SK-N-SH (cell line): ENCODE measurements at regions not wholly inside any gene's neighbourhood (a gene's known extent, or its start where the extent isn't known, plus 50 kb on each side); places are given as distances from the start of the nearest gene placed in this dataset.

Experiments used
- CTCF ChIA-PET: fragments of 300-600, 350-600 bp; formaldehyde crosslinking; extraction: SDS; loops from one replicate; lab custom pipeline; 2021; lab: Yijun Ruan, JAX
- POLR2A ChIA-PET: fragments of 350-600 bp; sonication (Branson Sonifier 250); formaldehyde crosslinking; extraction: SDS; loops from one replicate; lab custom pipeline; 2020; ENCODE audit warnings: antibody characterized with exemption, inconsistent platforms; lab: Yijun Ruan, JAX
- DNase-seq: peaks from one replicate; pipeline ENCODE4 v3.0.0; 2012
- H2AFZ ChIP-seq: fragments of 200-600 bp; sonication (generic); 2 replicates; pipeline ENCODE4 v1.8.1; 2016; ENCODE audit warnings: antibody characterized with exemption, mild to moderate bottlenecking, low read depth
- H3F3A ChIP-seq: fragments of 200-600 bp; sonication (generic); replicated peaks from 2 replicates; pipeline ENCODE3; 2016; ENCODE audit warnings: antibody characterized with exemption, mild to moderate bottlenecking; ENCODE audit not compliant: insufficient read depth
- H3K27ac ChIP-seq, 2 experiments: fragments of 200-500 bp in 1 of 2; fragments of 200-600 bp in 1 of 2; sonication (Bioruptor generic) in 1 of 2; sonication (generic), shearing (Covaris generic) in 1 of 2; 2 replicates each; pipeline versions ENCODE4 v1.5.1 to v1.6.1; 2014 to 2016; ENCODE audit warnings: low read depth in 2 of 2, inconsistent platforms in 1 of 2, low read length in 1 of 2, mild to moderate bottlenecking in 1 of 2, mixed read lengths in 1 of 2
- H3K27me3 ChIP-seq: fragments of 200-600 bp; sonication (generic), shearing (Covaris generic); 2 replicates; pipeline ENCODE4 v1.6.1; 2016; ENCODE audit warnings: mixed run types; ENCODE audit not compliant: insufficient read depth
- H3K36me3 ChIP-seq, 2 experiments: fragments of 200-500 bp in 1 of 2; fragments of 200-600 bp in 1 of 2; sonication (Bioruptor generic) in 1 of 2; sonication (generic) in 1 of 2; replicated peaks in 1 of 2; 2 replicates each; pipeline versions ENCODE3 to v1.5.1; 2014 to 2016; ENCODE audit warnings: low read length in 1 of 2, mild to moderate bottlenecking in 1 of 2; ENCODE audit not compliant: insufficient read depth in 2 of 2, control insufficient read depth in 1 of 2
- H3K4me1 ChIP-seq, 2 experiments: fragments of 200-500 bp in 1 of 2; fragments of 200-600 bp in 1 of 2; sonication (Bioruptor generic) in 1 of 2; sonication (generic), shearing (Covaris generic) in 1 of 2; 2 replicates each; pipeline versions ENCODE4 v1.5.1 to v1.6.1; 2014 to 2016; ENCODE audit warnings: low read depth in 1 of 2, low read length in 1 of 2, mixed run types in 1 of 2; ENCODE audit not compliant: insufficient read depth in 2 of 2, control insufficient read depth in 1 of 2
- H3K4me2 ChIP-seq: fragments of 200-600 bp; sonication (generic), shearing (Covaris generic); 2 replicates; pipeline ENCODE4 v1.6.1; 2017; ENCODE audit warnings: mixed run types
- H3K4me3 ChIP-seq, 2 experiments: fragments of 200-500 bp in 1 of 2; fragments of 200-600 bp in 1 of 2; sonication (Bioruptor generic) in 1 of 2; sonication (generic), shearing (Covaris generic) in 1 of 2; 2 replicates each; pipeline versions ENCODE4 v1.5.1 to v1.8.1; 2014 to 2016; ENCODE audit warnings: low read depth in 2 of 2, inconsistent platforms in 1 of 2, low read length in 1 of 2, mild to moderate bottlenecking in 1 of 2, mixed read lengths in 1 of 2, moderate library complexity in 1 of 2
- H3K79me2 ChIP-seq: fragments of 200-600 bp; sonication (generic); 2 replicates; pipeline ENCODE4 v1.8.1; 2017; ENCODE audit warnings: mild to moderate bottlenecking; ENCODE audit not compliant: insufficient read depth
- H3K9ac ChIP-seq: fragments of 200-600 bp; sonication (generic); 2 replicates; pipeline ENCODE4 v1.6.1; 2017; ENCODE audit warnings: mixed run types
- H3K9me2 ChIP-seq: fragments of 200-600 bp; sonication (generic); 2 replicates; pipeline ENCODE4 v1.6.1; 2017; ENCODE audit warnings: mixed run types
- H3K9me3 ChIP-seq: fragments of 200-600 bp; sonication (generic); 2 replicates; pipeline ENCODE4 v1.6.1; 2017; ENCODE audit warnings: mixed run types, mild to moderate bottlenecking, moderate library complexity
- H4K20me1 ChIP-seq: fragments of 200-600 bp; sonication (generic); 2 replicates; pipeline ENCODE4 v1.6.1; 2017; ENCODE audit warnings: mild to moderate bottlenecking, mixed run types; ENCODE audit not compliant: insufficient read depth
- CHD2 ChIP-seq: fragments of 150-350 bp; IDR thresholded peaks from 2 replicates; pipeline ENCODE4 v1.6.1; 2018; ENCODE audit warnings: low read length; ENCODE audit not compliant: partially characterized antibody
- EP300 ChIP-seq, 2 experiments: IDR thresholded peaks; 2 replicates each; pipeline versions ENCODE4 v1.4.0 to v1.6.1; 2012; ENCODE audit warnings: borderline replicate concordance in 1 of 2, low read depth in 1 of 2, low read length in 1 of 2
- EZH2phosphoT487 ChIP-seq: fragments of 200-600 bp; sonication (generic); IDR thresholded peaks from 2 replicates; pipeline ENCODE4 v1.6.1; 2017; ENCODE audit warnings: low read depth, mixed run types, mild to moderate bottlenecking, antibody characterized with exemption, moderate library complexity, borderline replicate concordance
- FOXJ3 ChIP-seq: sonication (generic); formaldehyde crosslinking; IDR thresholded peaks from 2 replicates; pipeline ENCODE4 v1.5.1; 2020; ENCODE audit warnings: mild to moderate bottlenecking, missing genetic modification reagents
- FOXM1 ChIP-seq: IDR thresholded peaks from 2 replicates; pipeline ENCODE4 v1.4.0; 2012; ENCODE audit warnings: low read depth, mild to moderate bottlenecking
- MXI1 ChIP-seq: IDR thresholded peaks from 2 replicates; pipeline ENCODE4 v1.6.1; 2012; ENCODE audit warnings: mild to moderate bottlenecking, low read depth, low read length, improper control_type of control experiment
- NFIC ChIP-seq: IDR thresholded peaks from 2 replicates; pipeline ENCODE4 v1.4.0; 2012; ENCODE audit warnings: borderline replicate concordance
- NRF1 ChIP-seq: IDR thresholded peaks from 2 replicates; pipeline ENCODE4 v1.6.1; 2012; ENCODE audit warnings: low read depth, mild to moderate bottlenecking, low read length
- RCOR1 ChIP-seq: fragments of 150-350 bp; IDR thresholded peaks from 2 replicates; pipeline ENCODE4 v1.6.1; 2017; ENCODE audit warnings: antibody characterized with exemption, low read length
- RXRA ChIP-seq: IDR thresholded peaks from 2 replicates; pipeline ENCODE4 v1.4.0; 2012; ENCODE audit warnings: low read depth, mild to moderate bottlenecking, borderline replicate concordance
- SIN3A ChIP-seq: IDR thresholded peaks from 2 replicates; pipeline ENCODE4 v1.6.1; 2012; ENCODE audit warnings: low read depth, mild to moderate bottlenecking, low read length, moderate library complexity, borderline replicate concordance
- SMC3 ChIP-seq: IDR thresholded peaks from 2 replicates; pipeline ENCODE4 v1.6.1; 2012; ENCODE audit warnings: low read depth, low read length, improper control_type of control experiment
- TAF1 ChIP-seq: IDR thresholded peaks from 2 replicates; pipeline ENCODE4 v1.6.1; 2012; ENCODE audit warnings: low read depth, mild to moderate bottlenecking, low read length, moderate library complexity, borderline replicate concordance
- TCF12 ChIP-seq: IDR thresholded peaks from 2 replicates; pipeline ENCODE4 v1.4.0; 2012
- YY1 ChIP-seq: IDR thresholded peaks from 2 replicates; pipeline ENCODE4 v1.4.0; 2012; ENCODE audit warnings: low read depth, mild to moderate bottlenecking
- WGBS: methylation state at CpG from one replicate; pipeline ENCODE4 v1.1.6; 2017; ENCODE audit warnings: low lambda C conversion rate; 5-methylcytosine and 5-hydroxymethylcytosine counted together
- TF ChIP-seq, protein P1 (sequence below): fragments of 200-600 bp; sonication (generic); IDR thresholded peaks from 2 replicates; pipeline ENCODE4 v1.6.1; 2017; ENCODE audit warnings: antibody characterized with exemption, mild to moderate bottlenecking, moderate library complexity
- TF ChIP-seq, protein P2 (sequence below): IDR thresholded peaks from 2 replicates; pipeline ENCODE4 v1.4.0; 2012; ENCODE audit warnings: low read depth, borderline replicate concordance
- TF ChIP-seq, protein P3 (sequence below): IDR thresholded peaks from 2 replicates; pipeline ENCODE4; 2012
- TF ChIP-seq, protein P4 (sequence below): IDR thresholded peaks from 2 replicates; pipeline ENCODE4 v1.6.1; 2012; ENCODE audit warnings: mild to moderate bottlenecking, low read depth, low read length, moderate library complexity
- TF ChIP-seq, protein P5 (sequence below): IDR thresholded peaks from 2 replicates; pipeline ENCODE4 v1.4.0; 2012; ENCODE audit warnings: low read depth, borderline replicate concordance

DNA sequence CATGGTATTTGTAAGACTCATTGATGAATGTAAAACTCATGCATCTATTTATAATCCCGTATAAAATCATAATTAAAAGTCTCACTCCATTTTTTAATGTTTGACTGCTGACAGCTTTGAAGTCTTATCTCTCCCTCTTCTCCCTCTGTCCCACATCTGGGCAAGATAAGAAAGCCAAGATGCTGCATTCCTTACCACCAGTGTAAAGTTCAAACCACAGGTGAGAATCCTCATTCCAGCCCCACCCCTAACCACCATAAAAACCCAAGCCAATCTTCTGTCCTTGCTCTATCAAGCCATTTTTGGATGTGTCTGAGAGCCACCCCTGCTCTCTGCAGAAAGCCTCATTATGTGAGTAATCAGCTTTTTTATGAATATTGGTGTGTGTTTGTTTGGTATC lies 59.3 kb upstream of the MAGED1 start:
- DNase-seq = no peak
- Histone ChIP-seq H3K9ac (no peak overlapping the region), H3K4me2 (no peak overlapping the region), H4K20me1 (no peaks in the 10 kb centered on the region), H3F3A (no peaks in the 10 kb centered on the region), H3K9me2 (no peaks in the 10 kb centered on the region), H3K9me3 (no peaks in the 10 kb centered on the region), H2AFZ (no peak overlapping the region), H3K79me2 (no peaks in the 10 kb centered on the region), H3K27ac (no peak overlapping the region), H3K27me3 (no peaks in the 10 kb centered on the region), H3K36me3 (no peaks in the 10 kb centered on the region), H3K4me3 (no peak overlapping the region), H3K4me1 (peaks cover 0 to 3% of the 10 kb centered on the region in 2 experiments; a peak in 3 of 4 replicates)
- ChIA-PET POLR2A (no interaction called here), CTCF (no interaction called here)
- TF ChIP-seq NRF1 (no peak), EP300 (IDR thresholded peaks at IDR 0.05; ENCODE audit: borderline replicate concordance in 1 of 2, low read depth in 1 of 2, low read length in 1 of 2) (no peak), EZH2phosphoT487 (no peak), CHD2 (no peak), FOXJ3 (CRISPR knock-in tag) (no peak), TCF12 (no peak), SIN3A (no peak), NFIC (no peak), TAF1 (no peak), FOXM1 (no peak), MXI1 (no peak), RCOR1 (no peak), RXRA (no peak), YY1 (no peak), SMC3 (no peak)
- TF ChIP-seq, protein P1, sequence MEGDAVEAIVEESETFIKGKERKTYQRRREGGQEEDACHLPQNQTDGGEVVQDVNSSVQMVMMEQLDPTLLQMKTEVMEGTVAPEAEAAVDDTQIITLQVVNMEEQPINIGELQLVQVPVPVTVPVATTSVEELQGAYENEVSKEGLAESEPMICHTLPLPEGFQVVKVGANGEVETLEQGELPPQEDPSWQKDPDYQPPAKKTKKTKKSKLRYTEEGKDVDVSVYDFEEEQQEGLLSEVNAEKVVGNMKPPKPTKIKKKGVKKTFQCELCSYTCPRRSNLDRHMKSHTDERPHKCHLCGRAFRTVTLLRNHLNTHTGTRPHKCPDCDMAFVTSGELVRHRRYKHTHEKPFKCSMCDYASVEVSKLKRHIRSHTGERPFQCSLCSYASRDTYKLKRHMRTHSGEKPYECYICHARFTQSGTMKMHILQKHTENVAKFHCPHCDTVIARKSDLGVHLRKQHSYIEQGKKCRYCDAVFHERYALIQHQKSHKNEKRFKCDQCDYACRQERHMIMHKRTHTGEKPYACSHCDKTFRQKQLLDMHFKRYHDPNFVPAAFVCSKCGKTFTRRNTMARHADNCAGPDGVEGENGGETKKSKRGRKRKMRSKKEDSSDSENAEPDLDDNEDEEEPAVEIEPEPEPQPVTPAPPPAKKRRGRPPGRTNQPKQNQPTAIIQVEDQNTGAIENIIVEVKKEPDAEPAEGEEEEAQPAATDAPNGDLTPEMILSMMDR = no peak
- TF ChIP-seq, protein P2, sequence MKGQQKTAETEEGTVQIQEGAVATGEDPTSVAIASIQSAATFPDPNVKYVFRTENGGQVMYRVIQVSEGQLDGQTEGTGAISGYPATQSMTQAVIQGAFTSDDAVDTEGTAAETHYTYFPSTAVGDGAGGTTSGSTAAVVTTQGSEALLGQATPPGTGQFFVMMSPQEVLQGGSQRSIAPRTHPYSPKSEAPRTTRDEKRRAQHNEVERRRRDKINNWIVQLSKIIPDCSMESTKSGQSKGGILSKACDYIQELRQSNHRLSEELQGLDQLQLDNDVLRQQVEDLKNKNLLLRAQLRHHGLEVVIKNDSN = no peak
- TF ChIP-seq, protein P3, sequence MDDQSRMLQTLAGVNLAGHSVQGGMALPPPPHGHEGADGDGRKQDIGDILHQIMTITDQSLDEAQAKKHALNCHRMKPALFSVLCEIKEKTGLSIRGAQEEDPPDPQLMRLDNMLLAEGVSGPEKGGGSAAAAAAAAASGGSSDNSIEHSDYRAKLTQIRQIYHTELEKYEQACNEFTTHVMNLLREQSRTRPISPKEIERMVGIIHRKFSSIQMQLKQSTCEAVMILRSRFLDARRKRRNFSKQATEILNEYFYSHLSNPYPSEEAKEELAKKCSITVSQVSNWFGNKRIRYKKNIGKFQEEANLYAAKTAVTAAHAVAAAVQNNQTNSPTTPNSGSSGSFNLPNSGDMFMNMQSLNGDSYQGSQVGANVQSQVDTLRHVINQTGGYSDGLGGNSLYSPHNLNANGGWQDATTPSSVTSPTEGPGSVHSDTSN = no peak
- TF ChIP-seq, protein P4, sequence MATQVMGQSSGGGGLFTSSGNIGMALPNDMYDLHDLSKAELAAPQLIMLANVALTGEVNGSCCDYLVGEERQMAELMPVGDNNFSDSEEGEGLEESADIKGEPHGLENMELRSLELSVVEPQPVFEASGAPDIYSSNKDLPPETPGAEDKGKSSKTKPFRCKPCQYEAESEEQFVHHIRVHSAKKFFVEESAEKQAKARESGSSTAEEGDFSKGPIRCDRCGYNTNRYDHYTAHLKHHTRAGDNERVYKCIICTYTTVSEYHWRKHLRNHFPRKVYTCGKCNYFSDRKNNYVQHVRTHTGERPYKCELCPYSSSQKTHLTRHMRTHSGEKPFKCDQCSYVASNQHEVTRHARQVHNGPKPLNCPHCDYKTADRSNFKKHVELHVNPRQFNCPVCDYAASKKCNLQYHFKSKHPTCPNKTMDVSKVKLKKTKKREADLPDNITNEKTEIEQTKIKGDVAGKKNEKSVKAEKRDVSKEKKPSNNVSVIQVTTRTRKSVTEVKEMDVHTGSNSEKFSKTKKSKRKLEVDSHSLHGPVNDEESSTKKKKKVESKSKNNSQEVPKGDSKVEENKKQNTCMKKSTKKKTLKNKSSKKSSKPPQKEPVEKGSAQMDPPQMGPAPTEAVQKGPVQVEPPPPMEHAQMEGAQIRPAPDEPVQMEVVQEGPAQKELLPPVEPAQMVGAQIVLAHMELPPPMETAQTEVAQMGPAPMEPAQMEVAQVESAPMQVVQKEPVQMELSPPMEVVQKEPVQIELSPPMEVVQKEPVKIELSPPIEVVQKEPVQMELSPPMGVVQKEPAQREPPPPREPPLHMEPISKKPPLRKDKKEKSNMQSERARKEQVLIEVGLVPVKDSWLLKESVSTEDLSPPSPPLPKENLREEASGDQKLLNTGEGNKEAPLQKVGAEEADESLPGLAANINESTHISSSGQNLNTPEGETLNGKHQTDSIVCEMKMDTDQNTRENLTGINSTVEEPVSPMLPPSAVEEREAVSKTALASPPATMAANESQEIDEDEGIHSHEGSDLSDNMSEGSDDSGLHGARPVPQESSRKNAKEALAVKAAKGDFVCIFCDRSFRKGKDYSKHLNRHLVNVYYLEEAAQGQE = no peak
- TF ChIP-seq, protein P5, sequence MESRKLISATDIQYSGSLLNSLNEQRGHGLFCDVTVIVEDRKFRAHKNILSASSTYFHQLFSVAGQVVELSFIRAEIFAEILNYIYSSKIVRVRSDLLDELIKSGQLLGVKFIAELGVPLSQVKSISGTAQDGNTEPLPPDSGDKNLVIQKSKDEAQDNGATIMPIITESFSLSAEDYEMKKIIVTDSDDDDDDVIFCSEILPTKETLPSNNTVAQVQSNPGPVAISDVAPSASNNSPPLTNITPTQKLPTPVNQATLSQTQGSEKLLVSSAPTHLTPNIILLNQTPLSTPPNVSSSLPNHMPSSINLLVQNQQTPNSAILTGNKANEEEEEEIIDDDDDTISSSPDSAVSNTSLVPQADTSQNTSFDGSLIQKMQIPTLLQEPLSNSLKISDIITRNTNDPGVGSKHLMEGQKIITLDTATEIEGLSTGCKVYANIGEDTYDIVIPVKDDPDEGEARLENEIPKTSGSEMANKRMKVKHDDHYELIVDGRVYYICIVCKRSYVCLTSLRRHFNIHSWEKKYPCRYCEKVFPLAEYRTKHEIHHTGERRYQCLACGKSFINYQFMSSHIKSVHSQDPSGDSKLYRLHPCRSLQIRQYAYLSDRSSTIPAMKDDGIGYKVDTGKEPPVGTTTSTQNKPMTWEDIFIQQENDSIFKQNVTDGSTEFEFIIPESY = no peak
- 74% methylated on average over 1 of the region's 1 CpG for WGBS
